Cardiac muscle cell (in vitro differentiated cells and primary cell): ENCODE measurements at regions not wholly inside any gene's neighbourhood (a gene's known extent, or its start where the extent isn't known, plus 50 kb on each side); places are given as distances from the start of the nearest gene placed in this dataset.
"Not testable (repeated sequence)": the region's sequence is repeated elsewhere in the genome, so short reads cannot be mapped to it uniquely, and the experiment has no call there.

Experiments used
- DNase-seq, 2 donors: peaks; one replicate each; pipeline versions ENCODE4 v3.0.0 to v3.0.0-alpha.2; 2010 to 2017; ENCODE audit warnings: low read depth in 1 of 2, low spot score in 1 of 2
- H3K27ac ChIP-seq: fragments of 200-600 bp; sonication (generic); 2 replicates; pipeline ENCODE4 v1.5.1; 2016
- H3K27me3 ChIP-seq: fragments of 200-600 bp; sonication (generic); 2 replicates; pipeline ENCODE4 v1.6.0; 2016; ENCODE audit warnings: control low read depth
- H3K36me3 ChIP-seq: fragments of 200-600 bp; sonication (generic); 2 replicates; pipeline ENCODE4 v1.5.1; 2016; ENCODE audit warnings: control low read depth
- H3K4me1 ChIP-seq: fragments of 200-600 bp; sonication (generic); 2 replicates; pipeline ENCODE4 v1.8.1; 2017; ENCODE audit warnings: low read depth, mild to moderate bottlenecking, mixed run types
- H3K4me3 ChIP-seq: fragments of 200-600 bp; sonication (generic); 2 replicates; pipeline ENCODE4 v1.5.1; 2016; ENCODE audit warnings: mild to moderate bottlenecking
- H3K9me3 ChIP-seq: fragments of 200-600 bp; sonication (generic); 2 replicates; pipeline ENCODE4 v1.5.1; 2017; ENCODE audit warnings: low read depth, mild to moderate bottlenecking, control low read depth
- TF ChIP-seq, protein P1 (sequence below): IDR thresholded peaks from 2 replicates; pipeline ENCODE4 v1.5.1; 2012; ENCODE audit warnings: low read depth, mild to moderate bottlenecking, low read length

DNA sequence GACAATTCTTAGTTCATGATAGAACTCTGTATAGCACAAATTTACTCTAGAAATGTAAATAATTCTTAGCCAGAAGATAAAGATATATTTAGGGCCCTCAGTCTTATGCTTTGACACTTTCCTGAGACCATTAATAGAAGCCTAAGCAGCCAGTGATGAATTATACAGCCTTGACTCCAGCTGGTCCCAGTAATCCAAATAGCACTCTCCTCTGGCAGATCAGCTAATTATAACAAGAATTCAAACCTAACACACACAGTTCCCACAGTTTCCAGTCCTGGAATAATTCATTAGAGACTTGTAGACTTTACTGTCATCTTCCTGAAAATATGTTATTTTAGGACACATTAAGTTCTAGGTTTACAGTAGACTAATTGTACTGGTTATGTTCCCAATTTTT lies 50.4 kb downstream of the SHOC1 start:
- Histone ChIP-seq H3K27ac (no peak overlapping the region), H3K27me3 (no peaks in the 10 kb centered on the region), H3K9me3 (no peaks in the 10 kb centered on the region), H3K36me3 (no peaks in the 10 kb centered on the region), H3K4me3 (no peak overlapping the region), H3K4me1 (no peaks in the 10 kb centered on the region)
- no peak for DNase-seq
- TF ChIP-seq, protein P1, sequence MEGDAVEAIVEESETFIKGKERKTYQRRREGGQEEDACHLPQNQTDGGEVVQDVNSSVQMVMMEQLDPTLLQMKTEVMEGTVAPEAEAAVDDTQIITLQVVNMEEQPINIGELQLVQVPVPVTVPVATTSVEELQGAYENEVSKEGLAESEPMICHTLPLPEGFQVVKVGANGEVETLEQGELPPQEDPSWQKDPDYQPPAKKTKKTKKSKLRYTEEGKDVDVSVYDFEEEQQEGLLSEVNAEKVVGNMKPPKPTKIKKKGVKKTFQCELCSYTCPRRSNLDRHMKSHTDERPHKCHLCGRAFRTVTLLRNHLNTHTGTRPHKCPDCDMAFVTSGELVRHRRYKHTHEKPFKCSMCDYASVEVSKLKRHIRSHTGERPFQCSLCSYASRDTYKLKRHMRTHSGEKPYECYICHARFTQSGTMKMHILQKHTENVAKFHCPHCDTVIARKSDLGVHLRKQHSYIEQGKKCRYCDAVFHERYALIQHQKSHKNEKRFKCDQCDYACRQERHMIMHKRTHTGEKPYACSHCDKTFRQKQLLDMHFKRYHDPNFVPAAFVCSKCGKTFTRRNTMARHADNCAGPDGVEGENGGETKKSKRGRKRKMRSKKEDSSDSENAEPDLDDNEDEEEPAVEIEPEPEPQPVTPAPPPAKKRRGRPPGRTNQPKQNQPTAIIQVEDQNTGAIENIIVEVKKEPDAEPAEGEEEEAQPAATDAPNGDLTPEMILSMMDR, result no peak

DNA sequence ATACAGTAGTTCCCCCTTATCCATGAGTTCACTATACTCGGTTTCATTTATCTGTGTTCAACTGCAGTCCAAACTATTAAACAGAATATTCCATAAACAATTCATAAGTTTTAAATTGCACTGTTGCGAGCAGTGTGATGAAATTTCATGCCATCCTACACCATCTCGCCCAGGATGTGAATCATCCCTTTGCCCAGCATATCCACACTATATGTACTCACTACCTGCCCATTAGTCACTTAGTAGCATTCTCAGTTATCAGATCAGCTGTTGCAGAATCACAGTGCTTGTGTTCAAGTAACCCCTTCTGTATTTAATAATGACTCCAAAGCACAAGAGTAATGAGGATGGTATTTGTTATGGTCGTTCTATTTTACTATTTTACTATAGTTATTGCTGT lies 51.5 kb downstream of the SHOC1 start:
- peak in 1 of 2 donors; percentile 72 for DNase-seq
- TF ChIP-seq, protein P1, result no peak
- H3K36me3 ChIP-seq, result no peaks in the 10 kb centered on the region
- no peaks in the 10 kb centered on the region for H3K9me3 ChIP-seq
- H3K4me3 ChIP-seq, result no peak overlapping the region
- H3K27ac ChIP-seq, result no peak overlapping the region
- no peaks in the 10 kb centered on the region for H3K27me3 ChIP-seq
- H3K4me1 ChIP-seq, result no peaks in the 10 kb centered on the region

DNA sequence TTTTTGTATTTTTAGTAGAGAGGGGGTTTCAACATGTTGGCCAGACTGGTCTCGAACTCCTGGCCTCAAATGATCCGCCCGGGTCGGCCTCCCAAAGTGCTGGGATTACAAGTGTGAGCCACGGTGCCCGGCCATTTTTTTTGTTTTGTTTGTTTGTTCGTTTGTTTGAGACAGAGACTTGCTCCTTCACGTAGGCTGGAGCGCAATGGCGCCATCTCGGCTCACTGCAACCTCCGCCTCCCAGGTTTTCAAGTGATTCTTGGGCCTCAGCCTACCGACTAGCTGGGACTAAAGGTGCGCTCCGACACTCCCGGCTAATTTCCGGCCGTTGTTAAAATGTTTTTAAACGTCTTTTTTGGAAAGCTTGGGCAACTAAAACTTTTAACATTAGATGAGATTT lies 54.0 kb downstream of the SHOC1 start:
- H3K36me3 ChIP-seq, result no peaks in the 10 kb centered on the region
- no peak for DNase-seq
- H3K4me1 ChIP-seq, result no peaks in the 10 kb centered on the region
- H3K27ac ChIP-seq, result no peak overlapping the region
- TF ChIP-seq, protein P1, result no peak
- no peaks in the 10 kb centered on the region for H3K9me3 ChIP-seq
- no peak overlapping the region for H3K4me3 ChIP-seq
- H3K27me3 ChIP-seq, result no peaks in the 10 kb centered on the region

DNA sequence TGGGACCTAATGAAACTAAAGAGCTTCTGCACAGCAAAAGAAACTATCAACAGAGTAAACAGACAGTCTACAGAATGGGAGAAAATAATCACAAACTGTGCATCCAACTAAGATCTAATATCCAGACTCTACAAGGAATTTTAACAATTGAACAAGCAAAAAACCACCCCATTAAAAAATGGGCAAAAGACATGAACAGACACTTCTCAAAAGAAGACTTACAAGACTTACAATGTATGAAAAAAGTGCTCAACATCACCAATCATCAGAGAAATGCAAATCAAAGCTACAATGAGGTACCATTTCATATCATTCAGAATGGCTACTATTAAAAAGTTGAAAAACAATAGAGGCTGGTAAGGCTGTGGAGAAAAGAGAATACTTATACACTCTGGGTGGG lies 58.0 kb downstream of the SHOC1 start:
- H3K36me3 ChIP-seq, result no peaks in the 10 kb centered on the region

DNA sequence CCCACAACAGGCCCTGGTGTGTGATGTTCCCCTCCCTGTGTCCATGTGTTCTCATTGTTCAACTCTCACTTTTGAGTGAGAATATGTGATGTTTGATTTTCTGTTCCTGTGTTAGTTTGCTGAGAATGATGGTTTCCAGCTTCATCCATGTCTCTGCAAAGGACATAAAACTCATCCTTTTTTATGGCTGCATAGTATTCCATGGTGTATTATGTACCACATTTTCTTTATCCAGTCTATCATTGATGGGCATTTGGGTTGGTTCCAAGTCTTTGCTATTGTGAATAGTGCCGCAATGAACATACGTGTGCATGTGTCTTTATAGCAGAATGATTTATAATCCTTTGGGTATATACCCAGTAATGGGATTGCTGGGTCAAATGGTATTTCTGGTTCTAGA lies 59.4 kb downstream of the SHOC1 start:
- not testable (repeated sequence) for H3K4me3 ChIP-seq, DNase-seq, H3K27me3 ChIP-seq, H3K27ac ChIP-seq, H3K9me3 ChIP-seq, H3K36me3 ChIP-seq, H3K4me1 ChIP-seq

More for the DNA sequence above, 58.0 kb downstream of the SHOC1 start:
- Histone ChIP-seq H3K27ac (no peak overlapping the region), H3K4me3 (no peak overlapping the region), H3K27me3 (no peaks in the 10 kb centered on the region), H3K4me1 (no peaks in the 10 kb centered on the region), H3K9me3 (no peaks in the 10 kb centered on the region)
- DNase-seq, result no peak
- TF ChIP-seq, protein P1, result no peak

DNA sequence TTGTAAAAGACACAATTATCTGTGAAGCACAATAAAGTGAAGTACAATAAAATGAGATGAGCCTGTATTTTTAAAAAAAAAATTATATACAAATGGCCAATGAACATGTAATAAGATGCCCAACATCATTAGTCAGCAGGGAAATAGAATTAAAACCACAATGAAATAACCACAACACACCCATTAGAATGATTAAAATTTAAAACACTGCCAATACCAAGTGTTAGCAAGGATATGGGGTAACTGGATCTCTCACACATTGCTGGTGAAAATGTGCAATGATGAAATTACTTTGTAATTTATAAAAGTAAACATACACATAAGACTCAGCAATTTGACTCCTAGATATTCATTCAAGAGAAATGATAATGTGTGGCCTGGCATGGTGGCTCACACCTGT lies 62.8 kb downstream of the SHOC1 start:
- H3K9me3 ChIP-seq, result no peaks in the 10 kb centered on the region
- no peak overlapping the region for H3K4me3 ChIP-seq
- H3K27me3 ChIP-seq, result no peaks in the 10 kb centered on the region
- peak in 1 of 2 donors; percentile 55 for DNase-seq
- H3K36me3 ChIP-seq, result no peaks in the 10 kb centered on the region
- H3K4me1 ChIP-seq, result no peaks in the 10 kb centered on the region
- TF ChIP-seq, protein P1, result no peak
- no peak overlapping the region for H3K27ac ChIP-seq
